ENCODE measurements at regions not wholly inside any gene's neighbourhood (a gene's known extent, or its start where the extent isn't known, plus 50 kb on each side); places are given as distances from the start of the nearest gene placed in this dataset.
"Not testable (repeated sequence)": the region's sequence is repeated elsewhere in the genome, so short reads cannot be mapped to it uniquely, and the experiment has no call there.

GRCh38 chr14:105952222-105952621 lies 425.8 kb downstream of the TMEM121 start:
- intact Hi-C loops (cut with micrococcal nuclease): no loop called here
- Histone ChIP-seq H3K4me1 (no peaks in the 10 kb centered on the region), H3K4me3 (no peak overlapping the region), H3K9me3 (replicated peaks) (peaks cover 12% of the 10 kb centered on the region), H3K27ac (replicated peaks) (no peak overlapping the region), H3K36me3 (no peaks in the 10 kb centered on the region), H3K27me3 (ENCODE audit: low read depth) (peaks cover 58% of the 10 kb centered on the region)
- DNase-seq: no peak
- no peak for TF ChIP-seq CTCF (IDR thresholded peaks at IDR 0.05; ENCODE audit: borderline replicate concordance)

- no peak overlapping the region for H3K27ac ChIP-seq (replicated peaks)
- H3K4me1 ChIP-seq: no peaks in the 10 kb centered on the region
- intact Hi-C loops (cut with micrococcal nuclease): no loop called here
- no peak for TF ChIP-seq CTCF (IDR thresholded peaks at IDR 0.05; ENCODE audit: borderline replicate concordance)
- H3K27me3 ChIP-seq (ENCODE audit: low read depth): peaks cover 54% of the 10 kb centered on the region
- no peak overlapping the region for H3K4me3 ChIP-seq
- H3K36me3 ChIP-seq: no peaks in the 10 kb centered on the region
- H3K9me3 ChIP-seq (replicated peaks): peaks cover 16% of the 10 kb centered on the region
- DNase-seq: no peak
Observed at GRCh38 chr14:105952826-105953225, 426.4 kb downstream of the TMEM121 start.

GRCh38 chr14:105961625-105962024 lies 435.2 kb downstream of the TMEM121 start:
- H3K4me1 ChIP-seq; intact Hi-C loops (cut with micrococcal nuclease); H3K36me3 ChIP-seq; H3K4me3 ChIP-seq; DNase-seq; H3K27ac ChIP-seq (replicated peaks): not testable (repeated sequence)
- Histone ChIP-seq H3K9me3 (replicated peaks) (peaks cover 19% of the 10 kb centered on the region), H3K27me3 (ENCODE audit: low read depth) (peaks cover 27% of the 10 kb centered on the region)

GRCh38 chr14:105962532-105962931 lies 436.1 kb downstream of the TMEM121 start:
- Histone ChIP-seq H3K27me3 (ENCODE audit: low read depth) (peaks cover 36% of the 10 kb centered on the region), H3K4me3 (no peak overlapping the region), H3K36me3 (no peaks in the 10 kb centered on the region), H3K4me1 (no peaks in the 10 kb centered on the region), H3K27ac (replicated peaks) (no peak overlapping the region), H3K9me3 (replicated peaks) (peaks cover 15% of the 10 kb centered on the region)
- intact Hi-C loops (cut with micrococcal nuclease): no loop called here
- TF ChIP-seq CTCF (IDR thresholded peaks at IDR 0.05; ENCODE audit: borderline replicate concordance): no peak
- no peak for DNase-seq

- Histone ChIP-seq H3K4me1 (no peaks in the 10 kb centered on the region), H3K27me3 (ENCODE audit: low read depth) (peaks cover 48% of the 10 kb centered on the region), H3K36me3 (no peaks in the 10 kb centered on the region), H3K9me3 (replicated peaks) (no peaks in the 10 kb centered on the region), H3K4me3 (no peak overlapping the region), H3K27ac (replicated peaks) (no peak overlapping the region)
- TF ChIP-seq CTCF (IDR thresholded peaks at IDR 0.05; ENCODE audit: borderline replicate concordance): no peak
- intact Hi-C loops (cut with micrococcal nuclease): no loop called here
- DNase-seq: no peak
Observed at GRCh38 chr14:105968291-105968690, 441.9 kb downstream of the TMEM121 start.

- H3K36me3 ChIP-seq; DNase-seq; H3K4me1 ChIP-seq; H3K9me3 ChIP-seq (replicated peaks); H3K27ac ChIP-seq (replicated peaks); H3K4me3 ChIP-seq; intact Hi-C loops (cut with micrococcal nuclease): not testable (repeated sequence)
- H3K27me3 ChIP-seq (ENCODE audit: low read depth): peaks cover 55% of the 10 kb centered on the region
Observed at GRCh38 chr14:105969026-105969425, 442.6 kb downstream of the TMEM121 start.

- H3K4me1 ChIP-seq; intact Hi-C loops (cut with micrococcal nuclease); H3K9me3 ChIP-seq (replicated peaks); DNase-seq; H3K36me3 ChIP-seq; H3K27ac ChIP-seq (replicated peaks); H3K4me3 ChIP-seq: not testable (repeated sequence)
- H3K27me3 ChIP-seq (ENCODE audit: low read depth): peaks cover 68% of the 10 kb centered on the region
Observed at GRCh38 chr14:105970821-105971220, 444.4 kb downstream of the TMEM121 start.
